ENCODE measurements at regions not wholly inside any gene's neighbourhood (a gene's known extent, or its start where the extent isn't known, plus 50 kb on each side); places are given as distances from the start of the nearest gene placed in this dataset.

- Histone ChIP-seq H3K27ac (ENCODE audit: low read depth, low read length) (no peak overlapping the region), H3K4me3 (ENCODE audit: low read length) (no peak overlapping the region), H3K4me1 (ENCODE audit: control insufficient read depth, insufficient read depth, low read length) (no peaks in the 10 kb centered on the region), H3K9ac (ENCODE audit: low read length) (no peak overlapping the region), H3K27me3 (ENCODE audit: control insufficient read depth, insufficient read depth, low read length) (no peaks in the 10 kb centered on the region), H3K36me3 (ENCODE audit: control insufficient read depth, insufficient read depth, low read length) (no peaks in the 10 kb centered on the region)
Measured at GRCh38 chr2:118475622-118476205, 371.7 kb downstream of the EN1 start.

GRCh38 chr2:118474541-118474920, 372.9 kb downstream of the EN1 start:
- no peaks in the 10 kb centered on the region for H3K27me3 ChIP-seq (ENCODE audit: control insufficient read depth, insufficient read depth, low read length)
- H3K9ac ChIP-seq (ENCODE audit: low read length), result no peak overlapping the region
- H3K36me3 ChIP-seq (ENCODE audit: control insufficient read depth, insufficient read depth, low read length), result no peaks in the 10 kb centered on the region
- no peaks in the 10 kb centered on the region for H3K4me1 ChIP-seq (ENCODE audit: control insufficient read depth, insufficient read depth, low read length)
- H3K27ac ChIP-seq (ENCODE audit: low read depth, low read length), result no peak overlapping the region
- no peak overlapping the region for H3K4me3 ChIP-seq (ENCODE audit: low read length)

- Histone ChIP-seq H3K4me1 (ENCODE audit: control insufficient read depth, insufficient read depth, low read length) (no peaks in the 10 kb centered on the region), H3K36me3 (ENCODE audit: control insufficient read depth, insufficient read depth, low read length) (no peaks in the 10 kb centered on the region), H3K9ac (ENCODE audit: low read length) (no peak overlapping the region), H3K27ac (ENCODE audit: low read depth, low read length) (no peak overlapping the region), H3K27me3 (ENCODE audit: control insufficient read depth, insufficient read depth, low read length) (no peaks in the 10 kb centered on the region), H3K4me3 (ENCODE audit: low read length) (no peak overlapping the region)
Measured at GRCh38 chr2:118473846-118474540, 373.5 kb downstream of the EN1 start.

- Histone ChIP-seq H3K36me3 (ENCODE audit: control insufficient read depth, insufficient read depth, low read length) (no peaks in the 10 kb centered on the region), H3K27ac (ENCODE audit: low read depth, low read length) (no peak overlapping the region), H3K4me3 (ENCODE audit: low read length) (no peak overlapping the region), H3K9ac (ENCODE audit: low read length) (no peak overlapping the region), H3K27me3 (ENCODE audit: control insufficient read depth, insufficient read depth, low read length) (no peaks in the 10 kb centered on the region), H3K4me1 (ENCODE audit: control insufficient read depth, insufficient read depth, low read length) (no peaks in the 10 kb centered on the region)
Measured at GRCh38 chr2:118473241-118473640, 374.2 kb downstream of the EN1 start.

GRCh38 chr2:118470297-118470696, 377.2 kb downstream of the EN1 start:
- Histone ChIP-seq H3K4me1 (ENCODE audit: control insufficient read depth, insufficient read depth, low read length) (no peaks in the 10 kb centered on the region), H3K4me3 (ENCODE audit: low read length) (no peak overlapping the region), H3K9ac (ENCODE audit: low read length) (no peak overlapping the region), H3K27me3 (ENCODE audit: control insufficient read depth, insufficient read depth, low read length) (no peaks in the 10 kb centered on the region), H3K36me3 (ENCODE audit: control insufficient read depth, insufficient read depth, low read length) (no peaks in the 10 kb centered on the region), H3K27ac (ENCODE audit: low read depth, low read length) (no peak overlapping the region)

GRCh38 chr2:118469103-118469502, 378.3 kb downstream of the EN1 start:
- H3K36me3 ChIP-seq (ENCODE audit: control insufficient read depth, insufficient read depth, low read length), result no peaks in the 10 kb centered on the region

DNA sequence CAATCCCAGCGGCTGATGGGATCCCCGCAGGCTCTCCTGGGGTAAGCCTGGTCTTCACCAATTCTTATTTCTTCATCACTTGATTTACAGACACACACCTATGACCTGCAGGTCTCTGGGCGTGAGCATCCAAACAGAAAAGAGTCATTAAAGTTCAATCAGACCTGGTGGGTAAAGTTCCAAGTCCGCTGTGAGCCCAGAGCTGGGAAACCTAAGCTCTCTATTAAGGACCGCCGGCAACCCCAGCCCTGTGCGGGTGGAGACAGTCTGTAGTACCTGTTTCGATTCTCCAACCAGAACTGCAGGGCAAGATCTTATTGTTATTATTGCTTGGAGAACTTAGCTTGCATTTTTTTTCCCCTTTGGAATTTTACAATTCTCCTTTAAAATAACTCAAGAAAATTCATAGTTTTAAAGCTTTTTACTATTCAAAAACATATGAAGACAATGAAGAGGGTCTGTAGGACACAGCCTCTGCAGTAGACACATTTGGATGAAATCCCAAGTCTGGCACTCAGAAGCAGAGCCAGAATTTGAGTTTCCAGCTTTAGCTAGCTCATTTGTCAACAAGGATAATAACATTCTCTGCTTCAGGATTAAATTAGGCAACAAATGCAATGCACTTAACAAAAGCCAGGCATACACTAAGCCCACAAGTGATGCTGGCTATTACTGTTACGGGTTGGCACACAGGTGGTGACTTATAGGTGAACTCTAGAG, 376.4 kb downstream of the INSIG2 start:
- Histone ChIP-seq H3K36me3 (ENCODE audit: control insufficient read depth, insufficient read depth, low read length) (no peaks in the 10 kb centered on the region), H3K27ac (ENCODE audit: low read depth, low read length) (no peak overlapping the region), H3K4me3 (ENCODE audit: low read length) (no peak overlapping the region), H3K27me3 (ENCODE audit: control insufficient read depth, insufficient read depth, low read length) (no peaks in the 10 kb centered on the region), H3K4me1 (ENCODE audit: control insufficient read depth, insufficient read depth, low read length) (no peaks in the 10 kb centered on the region), H3K9ac (ENCODE audit: low read length) (no peak overlapping the region)

More at GRCh38 chr2:118469103-118469502, 378.3 kb downstream of the EN1 start:
- H3K4me3 ChIP-seq (ENCODE audit: low read length), result no peak overlapping the region
- H3K4me1 ChIP-seq (ENCODE audit: control insufficient read depth, insufficient read depth, low read length), result no peaks in the 10 kb centered on the region
- no peak overlapping the region for H3K27ac ChIP-seq (ENCODE audit: low read depth, low read length)
- H3K27me3 ChIP-seq (ENCODE audit: control insufficient read depth, insufficient read depth, low read length), result no peaks in the 10 kb centered on the region
- no peak overlapping the region for H3K9ac ChIP-seq (ENCODE audit: low read length)

GRCh38 chr2:118464046-118464445, 375.8 kb downstream of the INSIG2 start:
- Histone ChIP-seq H3K27me3 (ENCODE audit: control insufficient read depth, insufficient read depth, low read length) (no peaks in the 10 kb centered on the region), H3K36me3 (ENCODE audit: control insufficient read depth, insufficient read depth, low read length) (no peaks in the 10 kb centered on the region), H3K27ac (ENCODE audit: low read depth, low read length) (no peak overlapping the region), H3K4me3 (ENCODE audit: low read length) (no peak overlapping the region), H3K9ac (ENCODE audit: low read length) (no peak overlapping the region), H3K4me1 (ENCODE audit: control insufficient read depth, insufficient read depth, low read length) (no peaks in the 10 kb centered on the region)

GRCh38 chr2:118460425-118460824, 372.2 kb downstream of the INSIG2 start:
- Histone ChIP-seq H3K36me3 (ENCODE audit: control insufficient read depth, insufficient read depth, low read length) (no peaks in the 10 kb centered on the region), H3K27ac (ENCODE audit: low read depth, low read length) (no peak overlapping the region), H3K27me3 (ENCODE audit: control insufficient read depth, insufficient read depth, low read length) (no peaks in the 10 kb centered on the region), H3K4me1 (ENCODE audit: control insufficient read depth, insufficient read depth, low read length) (no peaks in the 10 kb centered on the region), H3K9ac (ENCODE audit: low read length) (no peak overlapping the region), H3K4me3 (ENCODE audit: low read length) (no peak overlapping the region)

DNA sequence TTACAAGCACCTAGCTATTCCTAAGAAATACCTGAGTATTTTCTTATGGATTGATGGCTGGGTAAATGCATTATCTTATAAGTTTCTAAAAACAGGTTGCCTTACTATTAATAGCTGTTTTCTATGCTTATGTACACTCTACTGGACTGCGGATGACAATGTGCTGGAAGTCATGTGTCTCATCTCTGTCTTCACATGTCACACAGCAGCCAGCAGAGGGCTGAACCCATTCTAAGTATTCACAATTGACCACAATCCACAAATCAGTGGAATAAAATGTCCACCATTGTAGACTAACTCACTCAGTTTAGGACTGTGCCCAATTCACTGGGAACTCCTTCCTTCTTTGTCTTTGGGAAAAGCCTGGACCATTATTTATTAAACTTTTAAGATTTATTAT, 371.2 kb downstream of the INSIG2 start:
- no peak overlapping the region for H3K9ac ChIP-seq (ENCODE audit: low read length)
- no peak overlapping the region for H3K27ac ChIP-seq (ENCODE audit: low read depth, low read length)
- no peak overlapping the region for H3K4me3 ChIP-seq (ENCODE audit: low read length)
- H3K27me3 ChIP-seq (ENCODE audit: control insufficient read depth, insufficient read depth, low read length), result no peaks in the 10 kb centered on the region
- H3K36me3 ChIP-seq (ENCODE audit: control insufficient read depth, insufficient read depth, low read length), result no peaks in the 10 kb centered on the region
- no peaks in the 10 kb centered on the region for H3K4me1 ChIP-seq (ENCODE audit: control insufficient read depth, insufficient read depth, low read length)

- no peak overlapping the region for H3K9ac ChIP-seq (ENCODE audit: low read length)
- no peaks in the 10 kb centered on the region for H3K36me3 ChIP-seq (ENCODE audit: control insufficient read depth, insufficient read depth, low read length)
- no peak overlapping the region for H3K27ac ChIP-seq (ENCODE audit: low read depth, low read length)
- H3K4me1 ChIP-seq (ENCODE audit: control insufficient read depth, insufficient read depth, low read length), result no peaks in the 10 kb centered on the region
- no peak overlapping the region for H3K4me3 ChIP-seq (ENCODE audit: low read length)
- no peaks in the 10 kb centered on the region for H3K27me3 ChIP-seq (ENCODE audit: control insufficient read depth, insufficient read depth, low read length)
Measured at GRCh38 chr2:118457951-118458350, 369.7 kb downstream of the INSIG2 start.

GRCh38 chr2:118449401-118449800, 361.1 kb downstream of the INSIG2 start:
- Histone ChIP-seq H3K27me3 (ENCODE audit: control insufficient read depth, insufficient read depth, low read length) (no peaks in the 10 kb centered on the region), H3K27ac (ENCODE audit: low read depth, low read length) (no peak overlapping the region), H3K9ac (ENCODE audit: low read length) (no peak overlapping the region), H3K4me1 (ENCODE audit: control insufficient read depth, insufficient read depth, low read length) (no peaks in the 10 kb centered on the region), H3K4me3 (ENCODE audit: low read length) (no peak overlapping the region), H3K36me3 (ENCODE audit: control insufficient read depth, insufficient read depth, low read length) (no peaks in the 10 kb centered on the region)

DNA sequence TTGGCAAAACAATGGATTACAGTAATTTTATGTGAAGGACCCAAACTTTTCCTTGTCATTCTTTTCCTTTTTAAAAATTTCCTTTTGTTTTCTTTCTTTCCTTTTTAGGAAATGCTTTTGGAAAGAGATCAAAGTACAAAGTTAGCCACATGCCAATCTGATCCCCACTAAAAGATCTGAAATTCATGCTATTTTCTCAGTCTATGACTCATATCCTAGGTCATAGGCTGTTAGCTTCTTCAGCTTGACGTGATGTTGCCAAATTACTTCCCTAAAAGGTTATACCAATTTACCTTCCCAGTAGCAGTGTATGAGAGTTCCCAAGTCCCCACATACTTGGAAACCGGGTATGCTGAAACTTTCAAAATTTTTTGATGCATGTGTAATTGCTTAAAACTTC, 355.3 kb downstream of the INSIG2 start:
- H3K4me3 ChIP-seq (ENCODE audit: low read length), result no peak overlapping the region
- H3K36me3 ChIP-seq (ENCODE audit: control insufficient read depth, insufficient read depth, low read length), result no peaks in the 10 kb centered on the region
- H3K4me1 ChIP-seq (ENCODE audit: control insufficient read depth, insufficient read depth, low read length), result no peaks in the 10 kb centered on the region
- H3K27ac ChIP-seq (ENCODE audit: low read depth, low read length), result no peak overlapping the region
- H3K27me3 ChIP-seq (ENCODE audit: control insufficient read depth, insufficient read depth, low read length), result no peaks in the 10 kb centered on the region
- no peak overlapping the region for H3K9ac ChIP-seq (ENCODE audit: low read length)

Measured in rectal smooth muscle tissue (tissue), 1 donor.